Testis (tissue), 2 donors: ENCODE measurements at regions not wholly inside any gene's neighbourhood (a gene's known extent, or its start where the extent isn't known, plus 50 kb on each side); places are given as distances from the start of the nearest gene placed in this dataset.

ENCODE experiments used
- DNase-seq: peaks from one replicate; pipeline ENCODE4 v3.0.0-alpha.2; 2019
- H3K27ac ChIP-seq, 2 donors: fragments of 200-600 bp; sonication (generic); one replicate each; pipeline ENCODE4 v1.5.1; 2019
- H3K27me3 ChIP-seq: fragments of 200-600 bp; sonication (generic); one replicate; pipeline ENCODE4 v1.5.1; 2019
- H3K36me3 ChIP-seq: fragments of 200-600 bp; sonication (generic); one replicate; pipeline ENCODE4 v1.5.1; 2017; ENCODE audit warnings: low read depth; ENCODE audit errors: missing control alignments
- H3K4me1 ChIP-seq: fragments of 200-600 bp; sonication (generic); one replicate; pipeline ENCODE4 v1.5.1; 2019
- H3K4me3 ChIP-seq, 2 donors: fragments of 200-600 bp; sonication (generic); one replicate each; pipeline ENCODE4 v1.5.1; 2017 to 2019
- H3K9me3 ChIP-seq: fragments of 200-600 bp; sonication (generic); one replicate; pipeline ENCODE4 v1.5.1; 2017
- CTCF ChIP-seq, 3 experiments: fragments of 450-650 bp in 2 of 3; fragments of 200-600 bp in 1 of 3; sonication (generic) in 1 of 3; IDR thresholded peaks; one replicate each; pipeline ENCODE4 v1.5.1; 2016 to 2019; ENCODE audit warnings: antibody characterized with exemption in 3 of 3, mild to moderate bottlenecking in 2 of 3, moderate library complexity in 1 of 3
- POLR2A ChIP-seq: fragments of 450-650 bp; IDR thresholded peaks from one replicate; pipeline ENCODE4 v1.6.1; 2017; ENCODE audit warnings: antibody characterized with exemption, mild to moderate bottlenecking, moderate library complexity
- WGBS, 2 donors: methylation state at CpG; one replicate each; pipeline ENCODE4 v1.1.5; 2018; 5-methylcytosine and 5-hydroxymethylcytosine counted together
- intact Hi-C: fragments of 100-400 bp; cut with DNase I; formaldehyde crosslinking; loops from one replicate; pipeline ENCODE4 v1.15.1; 2023; ENCODE audit warnings: low total_unique reads

GRCh38 chr16:72657164-72657563, 390.8 kb downstream of the ZFHX3 start:
- H3K36me3 ChIP-seq: no peaks in the 10 kb centered on the region
- no peak for DNase-seq
- H3K27ac ChIP-seq: no peak overlapping the region
- H3K9me3 ChIP-seq: no peaks in the 10 kb centered on the region
- no peaks in the 10 kb centered on the region for H3K4me1 ChIP-seq
- WGBS, 2 donors: 95 to 100% methylated on average over 1 of the region's 1 CpG
- intact Hi-C loops: no loop called here
- no peaks in the 10 kb centered on the region for H3K27me3 ChIP-seq
- no peak for TF ChIP-seq CTCF (IDR thresholded peaks at IDR 0.05)
- no peak for TF ChIP-seq POLR2A
- H3K4me3 ChIP-seq: no peak overlapping the region

DNA sequence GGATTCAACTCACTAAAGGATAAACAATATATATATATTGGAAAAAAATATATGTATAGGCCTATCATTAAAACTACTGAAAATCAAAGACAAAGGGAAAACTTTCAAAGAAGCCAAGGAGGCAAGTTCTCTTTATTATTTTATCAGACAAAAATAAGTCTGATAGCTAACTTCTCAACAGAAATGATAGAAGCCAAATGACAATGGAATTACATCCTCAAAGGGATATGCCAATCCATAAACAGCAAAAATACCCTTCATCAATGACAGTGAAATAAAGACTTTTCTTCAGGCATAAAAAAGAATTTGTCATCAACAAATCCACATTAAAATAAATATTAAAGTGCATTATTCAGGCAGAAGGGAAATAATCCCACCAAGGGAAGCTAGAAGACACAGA, 393.4 kb downstream of the ZFHX3 start:
- H3K9me3 ChIP-seq: no peaks in the 10 kb centered on the region
- H3K4me1 ChIP-seq: no peaks in the 10 kb centered on the region
- H3K27ac ChIP-seq: no peak overlapping the region
- intact Hi-C loops: no loop called here
- DNase-seq: no peak
- H3K36me3 ChIP-seq: no peaks in the 10 kb centered on the region
- TF ChIP-seq CTCF (IDR thresholded peaks at IDR 0.05) (no peak), POLR2A (no peak)
- H3K4me3 ChIP-seq: no peak overlapping the region
- no peaks in the 10 kb centered on the region for H3K27me3 ChIP-seq

DNA sequence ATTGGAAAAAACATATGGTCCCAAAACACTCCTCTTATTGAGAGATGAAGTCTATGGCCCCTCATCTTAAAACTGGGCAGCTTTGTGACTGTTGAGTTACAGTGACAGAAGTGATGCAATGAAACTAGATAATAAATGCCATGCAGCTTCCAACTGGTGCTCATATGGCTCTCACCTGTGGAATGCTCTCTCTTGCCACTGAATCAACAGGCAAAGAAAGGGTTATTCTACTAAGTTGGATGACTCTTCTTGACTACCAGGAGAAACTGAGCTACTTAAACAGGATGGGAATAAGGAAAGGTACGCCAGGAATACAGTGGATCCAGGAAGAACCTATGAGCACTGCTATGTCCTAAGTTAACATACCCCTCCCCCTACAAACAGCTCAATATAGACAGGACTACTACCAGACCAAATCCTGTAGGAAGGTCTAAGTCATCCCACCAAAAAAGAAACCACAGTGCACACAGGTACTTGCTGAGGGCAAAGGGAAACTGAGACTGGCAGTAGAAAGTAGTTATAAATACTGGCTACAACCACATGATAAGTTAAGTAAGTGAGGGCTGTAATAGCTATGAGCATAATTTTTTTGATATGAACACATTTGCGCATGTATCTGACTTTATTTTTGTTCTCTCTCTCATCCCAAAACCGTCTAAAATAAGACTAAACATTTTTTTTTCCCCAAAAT, 398.5 kb downstream of the ZFHX3 start:
- no peak overlapping the region for H3K4me3 ChIP-seq
- H3K36me3 ChIP-seq: no peaks in the 10 kb centered on the region
- no peaks in the 10 kb centered on the region for H3K27me3 ChIP-seq
- H3K27ac ChIP-seq: no peak overlapping the region
- intact Hi-C loops: no loop called here
- no peak for TF ChIP-seq CTCF (IDR thresholded peaks at IDR 0.05)
- TF ChIP-seq POLR2A: no peak
- WGBS, 2 donors: 90 to 97% methylated on average over 3 of the region's 3 CpGs
- H3K9me3 ChIP-seq: no peaks in the 10 kb centered on the region
- DNase-seq: no peak
- H3K4me1 ChIP-seq: no peaks in the 10 kb centered on the region

DNA sequence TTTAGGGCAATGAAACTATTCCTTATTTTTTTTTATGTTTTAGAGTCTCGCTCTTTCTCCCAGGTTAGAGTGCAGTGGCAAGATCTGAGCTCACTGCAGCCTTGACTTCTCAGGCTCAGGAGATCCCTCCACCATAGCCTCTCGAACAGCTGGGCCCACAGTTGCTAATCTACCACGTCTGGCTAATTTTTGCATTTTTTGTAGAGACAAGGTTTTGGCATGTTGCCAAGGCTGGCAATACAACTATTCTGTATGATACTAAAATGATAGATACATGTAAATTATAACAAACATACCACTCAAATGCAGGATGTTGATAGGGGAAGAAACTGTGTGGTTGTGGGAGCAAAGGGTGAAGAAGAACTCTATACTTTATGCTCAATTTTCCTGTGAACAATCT, 401.3 kb downstream of the ZFHX3 start:
- TF ChIP-seq CTCF (IDR thresholded peaks at IDR 0.05) (no peak), POLR2A (no peak)
- intact Hi-C loops: no loop called here
- H3K4me3 ChIP-seq: no peak overlapping the region
- WGBS, 2 donors: 72 to 80% methylated on average over 3 of the region's 3 CpGs
- no peaks in the 10 kb centered on the region for H3K4me1 ChIP-seq
- H3K27me3 ChIP-seq: no peaks in the 10 kb centered on the region
- DNase-seq: no peak
- H3K36me3 ChIP-seq: no peaks in the 10 kb centered on the region
- no peaks in the 10 kb centered on the region for H3K9me3 ChIP-seq
- H3K27ac ChIP-seq: no peak overlapping the region

DNA sequence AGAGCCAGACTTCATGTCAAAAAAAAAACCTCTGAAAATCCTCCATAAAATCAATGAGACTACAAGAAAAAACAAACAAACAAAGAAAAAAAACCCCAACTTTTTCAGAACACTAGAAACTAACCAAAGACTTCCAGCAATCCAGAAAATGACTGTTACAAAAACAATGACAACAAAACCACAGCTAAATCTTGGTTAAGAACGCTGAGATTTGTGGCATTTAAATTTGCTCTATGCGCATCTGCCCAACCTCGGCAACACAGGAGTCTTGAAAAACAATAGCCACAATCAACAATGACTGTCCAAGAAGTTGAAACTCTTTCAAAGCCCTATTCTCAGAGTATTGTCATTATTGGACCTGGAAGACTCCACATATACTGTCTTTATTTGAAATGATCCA, 402.4 kb downstream of the ZFHX3 start:
- H3K9me3 ChIP-seq: no peaks in the 10 kb centered on the region
- intact Hi-C loops: no loop called here
- H3K4me3 ChIP-seq: no peak overlapping the region
- no peak overlapping the region for H3K27ac ChIP-seq
- H3K4me1 ChIP-seq: no peaks in the 10 kb centered on the region
- 84 to 94% methylated on average over 3 of the region's 3 CpGs for WGBS, 2 donors
- H3K36me3 ChIP-seq: no peaks in the 10 kb centered on the region
- no peaks in the 10 kb centered on the region for H3K27me3 ChIP-seq
- TF ChIP-seq POLR2A (no peak), CTCF (IDR thresholded peaks at IDR 0.05) (no peak)
- DNase-seq: no peak
